ENCODE measurements at regions not wholly inside any gene's neighbourhood (a gene's known extent, or its start where the extent isn't known, plus 50 kb on each side); places are given as distances from the start of the nearest gene placed in this dataset.

GRCh38 chr1:96508233-96508632 is 213.4 kb upstream of the PTBP2 start:
- Histone ChIP-seq H4K20me1 (ENCODE audit: insufficient read depth, low read length) (no peaks in the 10 kb centered on the region), H3K27me3 (ENCODE audit: low read depth, low read length) (peaks cover 28% of the 10 kb centered on the region), H3K27ac (ENCODE audit: low read length) (no peak overlapping the region), H3K9ac (ENCODE audit: low read length) (no peak overlapping the region), H3K36me3 (replicated peaks; ENCODE audit: low read depth, low read length) (no peaks in the 10 kb centered on the region), H3K79me2 (ENCODE audit: low read length) (no peaks in the 10 kb centered on the region), H3K4me2 (ENCODE audit: low read length) (no peak overlapping the region), H2AFZ (ENCODE audit: low read depth, low read length) (no peak overlapping the region), H3K4me3 (ENCODE audit: low read length) (no peak overlapping the region), H3K9me3 (ENCODE audit: insufficient read depth, low read length) (no peaks in the 10 kb centered on the region), H3K4me1 (ENCODE audit: low read length) (no peaks in the 10 kb centered on the region)
- TF ChIP-seq CTCF (IDR thresholded peaks at IDR 0.05; ENCODE audit: low read depth, low read length) (no peak), EZH2phosphoT487 (IDR thresholded peaks at IDR 0.05; ENCODE audit: low read depth) (no peak)

GRCh38 chr1:96509339-96509738 is 212.2 kb upstream of the PTBP2 start:
- Histone ChIP-seq H3K4me3 (ENCODE audit: low read length) (no peak overlapping the region), H3K9me3 (ENCODE audit: insufficient read depth, low read length) (no peaks in the 10 kb centered on the region), H4K20me1 (ENCODE audit: insufficient read depth, low read length) (no peaks in the 10 kb centered on the region), H3K27ac (ENCODE audit: low read length) (no peak overlapping the region), H3K36me3 (replicated peaks; ENCODE audit: low read depth, low read length) (no peaks in the 10 kb centered on the region), H3K9ac (ENCODE audit: low read length) (no peak overlapping the region), H3K4me1 (ENCODE audit: low read length) (no peaks in the 10 kb centered on the region), H3K27me3 (ENCODE audit: low read depth, low read length) (peaks cover 38% of the 10 kb centered on the region), H3K79me2 (ENCODE audit: low read length) (no peaks in the 10 kb centered on the region), H2AFZ (ENCODE audit: low read depth, low read length) (no peak overlapping the region), H3K4me2 (ENCODE audit: low read length) (no peak overlapping the region)
- TF ChIP-seq EZH2phosphoT487 (IDR thresholded peaks at IDR 0.05; ENCODE audit: low read depth) (no peak), CTCF (IDR thresholded peaks at IDR 0.05; ENCODE audit: low read depth, low read length) (no peak)

- no peak overlapping the region for H3K4me3 ChIP-seq (ENCODE audit: low read length)
- H3K9me3 ChIP-seq (ENCODE audit: insufficient read depth, low read length): no peaks in the 10 kb centered on the region
- H3K4me1 ChIP-seq (ENCODE audit: low read length): peaks cover under 1% of the 10 kb centered on the region
- 0 out of 2 replicates have a peak, but pooled peaks cover 4% of the 10 kb centered on the region for H4K20me1 ChIP-seq (ENCODE audit: insufficient read depth, low read length)
- no peak overlapping the region for H2AFZ ChIP-seq (ENCODE audit: low read depth, low read length)
- no peak overlapping the region for H3K9ac ChIP-seq (ENCODE audit: low read length)
- no peak overlapping the region for H3K27ac ChIP-seq (ENCODE audit: low read length)
- H3K4me2 ChIP-seq (ENCODE audit: low read length): no peak overlapping the region
- H3K27me3 ChIP-seq (ENCODE audit: low read depth, low read length): peaks cover 40% of the 10 kb centered on the region
- TF ChIP-seq EZH2phosphoT487 (IDR thresholded peaks at IDR 0.05; ENCODE audit: low read depth): no peak
- H3K36me3 ChIP-seq (replicated peaks; ENCODE audit: low read depth, low read length): no peaks in the 10 kb centered on the region
- H3K79me2 ChIP-seq (ENCODE audit: low read length): no peaks in the 10 kb centered on the region
Observed at GRCh38 chr1:96509951-96510350, 211.6 kb upstream of the PTBP2 start.

GRCh38 chr1:96510391-96510790 is 211.2 kb upstream of the PTBP2 start:
- TF ChIP-seq EZH2phosphoT487 (IDR thresholded peaks at IDR 0.05; ENCODE audit: low read depth) (no peak), CTCF (IDR thresholded peaks at IDR 0.05; ENCODE audit: low read depth, low read length) (no peak)
- peaks cover 5% of the 10 kb centered on the region for H3K4me1 ChIP-seq (ENCODE audit: low read length)
- H3K36me3 ChIP-seq (replicated peaks; ENCODE audit: low read depth, low read length): no peaks in the 10 kb centered on the region
- H3K79me2 ChIP-seq (ENCODE audit: low read length): no peaks in the 10 kb centered on the region
- H3K27me3 ChIP-seq (ENCODE audit: low read depth, low read length): peaks cover 44% of the 10 kb centered on the region
- 0 out of 2 replicates have a peak, but pooled peaks cover 8% of the 10 kb centered on the region for H4K20me1 ChIP-seq (ENCODE audit: insufficient read depth, low read length)
- no peak overlapping the region for H3K27ac ChIP-seq (ENCODE audit: low read length)
- H3K9ac ChIP-seq (ENCODE audit: low read length): no peak overlapping the region
- no peak overlapping the region for H3K4me2 ChIP-seq (ENCODE audit: low read length)
- H2AFZ ChIP-seq (ENCODE audit: low read depth, low read length): no peak overlapping the region
- no peaks in the 10 kb centered on the region for H3K9me3 ChIP-seq (ENCODE audit: insufficient read depth, low read length)
- H3K4me3 ChIP-seq (ENCODE audit: low read length): no peak overlapping the region

GRCh38 chr1:96510911-96511310 is 210.7 kb upstream of the PTBP2 start:
- TF ChIP-seq CTCF (IDR thresholded peaks at IDR 0.05; ENCODE audit: low read depth, low read length) (no peak), EZH2phosphoT487 (IDR thresholded peaks at IDR 0.05; ENCODE audit: low read depth) (no peak)
- H3K27me3 ChIP-seq (ENCODE audit: low read depth, low read length): peaks cover 44% of the 10 kb centered on the region
- H3K27ac ChIP-seq (ENCODE audit: low read length): no peak overlapping the region
- H3K4me3 ChIP-seq (ENCODE audit: low read length): no peak overlapping the region
- H3K9ac ChIP-seq (ENCODE audit: low read length): no peak overlapping the region
- H3K36me3 ChIP-seq (replicated peaks; ENCODE audit: low read depth, low read length): no peaks in the 10 kb centered on the region
- no peaks in the 10 kb centered on the region for H3K79me2 ChIP-seq (ENCODE audit: low read length)
- peaks cover 11% of the 10 kb centered on the region; the same call in 1 of the 2 replicates for H4K20me1 ChIP-seq (ENCODE audit: insufficient read depth, low read length)
- H3K9me3 ChIP-seq (ENCODE audit: insufficient read depth, low read length): no peaks in the 10 kb centered on the region
- no peak overlapping the region for H2AFZ ChIP-seq (ENCODE audit: low read depth, low read length)
- H3K4me1 ChIP-seq (ENCODE audit: low read length): peaks cover 10% of the 10 kb centered on the region
- H3K4me2 ChIP-seq (ENCODE audit: low read length): no peak overlapping the region
